ENCODE measurements at regions not wholly inside any gene's neighbourhood (a gene's known extent, or its start where the extent isn't known, plus 50 kb on each side); places are given as distances from the start of the nearest gene placed in this dataset.

- TF ChIP-seq CTCF (IDR thresholded peaks at IDR 0.05; ENCODE audit: insufficient read depth, low read depth, low read length, missing control alignments): no peak
- H3K4me3 ChIP-seq (ENCODE audit: low read depth, low read length): no peak overlapping the region
- no peak for DNase-seq (ENCODE audit: low read depth)
Measured at GRCh38 chr16:9541723-9542122, 450.3 kb downstream of the HAPSTR1 start.

- no peak overlapping the region for H3K4me3 ChIP-seq (ENCODE audit: low read depth, low read length)
- no peak for DNase-seq (ENCODE audit: low read depth)
- no peak for TF ChIP-seq CTCF (IDR thresholded peaks at IDR 0.05; ENCODE audit: insufficient read depth, low read depth, low read length, missing control alignments)
Measured at GRCh38 chr16:9542165-9542755, 450.8 kb downstream of the HAPSTR1 start.

GRCh38 chr16:9545522-9546437 is 454.3 kb downstream of the HAPSTR1 start:
- no peak overlapping the region for H3K4me3 ChIP-seq (ENCODE audit: low read depth, low read length)
- no peak for TF ChIP-seq CTCF (IDR thresholded peaks at IDR 0.05; ENCODE audit: insufficient read depth, low read depth, low read length, missing control alignments)
- DNase-seq (ENCODE audit: low read depth): no peak

- DNase-seq (ENCODE audit: low read depth): no peak
- no peak overlapping the region for H3K4me3 ChIP-seq (ENCODE audit: low read depth, low read length)
- no peak for TF ChIP-seq CTCF (IDR thresholded peaks at IDR 0.05; ENCODE audit: insufficient read depth, low read depth, low read length, missing control alignments)
Measured at GRCh38 chr16:9546438-9546786, 455.0 kb downstream of the HAPSTR1 start.

GRCh38 chr16:9549487-9549886 is 458.0 kb downstream of the HAPSTR1 start:
- DNase-seq (ENCODE audit: low read depth): no peak
- no peak overlapping the region for H3K4me3 ChIP-seq (ENCODE audit: low read depth, low read length)
- no peak for TF ChIP-seq CTCF (IDR thresholded peaks at IDR 0.05; ENCODE audit: insufficient read depth, low read depth, low read length, missing control alignments)

- TF ChIP-seq CTCF (IDR thresholded peaks at IDR 0.05; ENCODE audit: insufficient read depth, low read depth, low read length, missing control alignments): no peak
- H3K4me3 ChIP-seq (ENCODE audit: low read depth, low read length): no peak overlapping the region
- no peak for DNase-seq (ENCODE audit: low read depth)
Measured at GRCh38 chr16:9555051-9555450, 463.6 kb downstream of the HAPSTR1 start.
